SK-N-SH (cell line): ENCODE measurements at regions not wholly inside any gene's neighbourhood (a gene's known extent, or its start where the extent isn't known, plus 50 kb on each side); places are given as distances from the start of the nearest gene placed in this dataset.

Source experiments
- CTCF ChIA-PET: fragments of 300-600, 350-600 bp; formaldehyde crosslinking; extraction: SDS; loops from one replicate; lab custom pipeline; 2021; lab: Yijun Ruan, JAX
- POLR2A ChIA-PET: fragments of 350-600 bp; sonication (Branson Sonifier 250); formaldehyde crosslinking; extraction: SDS; loops from one replicate; lab custom pipeline; 2020; ENCODE audit warnings: antibody characterized with exemption, inconsistent platforms; lab: Yijun Ruan, JAX
- DNase-seq: peaks from one replicate; pipeline ENCODE4 v3.0.0; 2012
- H2AFZ ChIP-seq: fragments of 200-600 bp; sonication (generic); 2 replicates; pipeline ENCODE4 v1.8.1; 2016; ENCODE audit warnings: antibody characterized with exemption, mild to moderate bottlenecking, low read depth
- H3F3A ChIP-seq: fragments of 200-600 bp; sonication (generic); replicated peaks from 2 replicates; pipeline ENCODE3; 2016; ENCODE audit warnings: antibody characterized with exemption, mild to moderate bottlenecking; ENCODE audit not compliant: insufficient read depth
- H3K27ac ChIP-seq, 2 experiments: fragments of 200-500 bp in 1 of 2; fragments of 200-600 bp in 1 of 2; sonication (Bioruptor generic) in 1 of 2; sonication (generic), shearing (Covaris generic) in 1 of 2; 2 replicates each; pipeline versions ENCODE4 v1.5.1 to v1.6.1; 2014 to 2016; ENCODE audit warnings: low read depth in 2 of 2, inconsistent platforms in 1 of 2, low read length in 1 of 2, mild to moderate bottlenecking in 1 of 2, mixed read lengths in 1 of 2
- H3K27me3 ChIP-seq: fragments of 200-600 bp; sonication (generic), shearing (Covaris generic); 2 replicates; pipeline ENCODE4 v1.6.1; 2016; ENCODE audit warnings: mixed run types; ENCODE audit not compliant: insufficient read depth
- H3K36me3 ChIP-seq, 2 experiments: fragments of 200-500 bp in 1 of 2; fragments of 200-600 bp in 1 of 2; sonication (Bioruptor generic) in 1 of 2; sonication (generic) in 1 of 2; replicated peaks in 1 of 2; 2 replicates each; pipeline versions ENCODE3 to v1.5.1; 2014 to 2016; ENCODE audit warnings: low read length in 1 of 2, mild to moderate bottlenecking in 1 of 2; ENCODE audit not compliant: insufficient read depth in 2 of 2, control insufficient read depth in 1 of 2
- H3K4me1 ChIP-seq, 2 experiments: fragments of 200-500 bp in 1 of 2; fragments of 200-600 bp in 1 of 2; sonication (Bioruptor generic) in 1 of 2; sonication (generic), shearing (Covaris generic) in 1 of 2; 2 replicates each; pipeline versions ENCODE4 v1.5.1 to v1.6.1; 2014 to 2016; ENCODE audit warnings: low read depth in 1 of 2, low read length in 1 of 2, mixed run types in 1 of 2; ENCODE audit not compliant: insufficient read depth in 2 of 2, control insufficient read depth in 1 of 2
- H3K4me2 ChIP-seq: fragments of 200-600 bp; sonication (generic), shearing (Covaris generic); 2 replicates; pipeline ENCODE4 v1.6.1; 2017; ENCODE audit warnings: mixed run types
- H3K4me3 ChIP-seq, 2 experiments: fragments of 200-500 bp in 1 of 2; fragments of 200-600 bp in 1 of 2; sonication (Bioruptor generic) in 1 of 2; sonication (generic), shearing (Covaris generic) in 1 of 2; 2 replicates each; pipeline versions ENCODE4 v1.5.1 to v1.8.1; 2014 to 2016; ENCODE audit warnings: low read depth in 2 of 2, inconsistent platforms in 1 of 2, low read length in 1 of 2, mild to moderate bottlenecking in 1 of 2, mixed read lengths in 1 of 2, moderate library complexity in 1 of 2
- H3K79me2 ChIP-seq: fragments of 200-600 bp; sonication (generic); 2 replicates; pipeline ENCODE4 v1.8.1; 2017; ENCODE audit warnings: mild to moderate bottlenecking; ENCODE audit not compliant: insufficient read depth
- H3K9ac ChIP-seq: fragments of 200-600 bp; sonication (generic); 2 replicates; pipeline ENCODE4 v1.6.1; 2017; ENCODE audit warnings: mixed run types
- H3K9me2 ChIP-seq: fragments of 200-600 bp; sonication (generic); 2 replicates; pipeline ENCODE4 v1.6.1; 2017; ENCODE audit warnings: mixed run types
- H3K9me3 ChIP-seq: fragments of 200-600 bp; sonication (generic); 2 replicates; pipeline ENCODE4 v1.6.1; 2017; ENCODE audit warnings: mixed run types, mild to moderate bottlenecking, moderate library complexity
- H4K20me1 ChIP-seq: fragments of 200-600 bp; sonication (generic); 2 replicates; pipeline ENCODE4 v1.6.1; 2017; ENCODE audit warnings: mild to moderate bottlenecking, mixed run types; ENCODE audit not compliant: insufficient read depth
- CHD2 ChIP-seq: fragments of 150-350 bp; IDR thresholded peaks from 2 replicates; pipeline ENCODE4 v1.6.1; 2018; ENCODE audit warnings: low read length; ENCODE audit not compliant: partially characterized antibody
- IRF3 ChIP-seq: fragments of 150-350 bp; IDR thresholded peaks from 2 replicates; pipeline ENCODE4 v1.6.1; 2016; ENCODE audit warnings: mild to moderate bottlenecking, low read depth, low read length
- JUND ChIP-seq: IDR thresholded peaks from 2 replicates; pipeline ENCODE4 v1.4.0; 2012
- MXI1 ChIP-seq: IDR thresholded peaks from 2 replicates; pipeline ENCODE4 v1.6.1; 2012; ENCODE audit warnings: mild to moderate bottlenecking, low read depth, low read length, improper control_type of control experiment
- RFX5 ChIP-seq: IDR thresholded peaks from 2 replicates; pipeline ENCODE4 v1.6.1; 2012; ENCODE audit warnings: mild to moderate bottlenecking, improper control_type of control experiment, low read length
- SMC3 ChIP-seq: IDR thresholded peaks from 2 replicates; pipeline ENCODE4 v1.6.1; 2012; ENCODE audit warnings: low read depth, low read length, improper control_type of control experiment
- WGBS: methylation state at CpG from one replicate; pipeline ENCODE4 v1.1.6; 2017; ENCODE audit warnings: low lambda C conversion rate; 5-methylcytosine and 5-hydroxymethylcytosine counted together

GRCh38 chr2:82694431-82694830, 1764.6 kb downstream of the SUCLG1 start:
- TF ChIP-seq RFX5 (no peak), MXI1 (no peak), JUND (no peak), IRF3 (no peak), SMC3 (no peak)
- H3K4me2 ChIP-seq, result no peak overlapping the region
- H3K36me3 ChIP-seq, result no peaks in the 10 kb centered on the region
- 42% methylated on average over 2 of the region's 2 CpGs for WGBS
- H3K27ac ChIP-seq, result no peak overlapping the region
- H3K9me2 ChIP-seq, result no peaks in the 10 kb centered on the region; the same call in 1 of the 2 replicates
- ChIA-PET POLR2A (no interaction called here), CTCF (no interaction called here)
- no peaks in the 10 kb centered on the region for H4K20me1 ChIP-seq
- no peaks in the 10 kb centered on the region for H3K4me1 ChIP-seq
- H2AFZ ChIP-seq, result no peak overlapping the region
- H3K9me3 ChIP-seq, result no peaks in the 10 kb centered on the region
- no peaks in the 10 kb centered on the region for H3K27me3 ChIP-seq
- DNase-seq, result no peak
- no peaks in the 10 kb centered on the region for H3F3A ChIP-seq
- no peak overlapping the region for H3K4me3 ChIP-seq
- no peaks in the 10 kb centered on the region for H3K79me2 ChIP-seq
- H3K9ac ChIP-seq, result no peak overlapping the region

- H3K36me3 ChIP-seq, result no peaks in the 10 kb centered on the region
- no peaks in the 10 kb centered on the region for H4K20me1 ChIP-seq
- 29% methylated on average over 2 of the region's 2 CpGs for WGBS
- POLR2A ChIA-PET, result no interaction called here
- no peaks in the 10 kb centered on the region for H3F3A ChIP-seq
- no peak for DNase-seq
- H3K27me3 ChIP-seq, result no peaks in the 10 kb centered on the region
- no peak overlapping the region for H3K4me3 ChIP-seq
- no peaks in the 10 kb centered on the region for H3K79me2 ChIP-seq
- H3K4me2 ChIP-seq, result no peak overlapping the region
- CTCF ChIA-PET, result no interaction called here
- H3K9ac ChIP-seq, result no peak overlapping the region
- no peak overlapping the region for H3K27ac ChIP-seq
- H2AFZ ChIP-seq, result no peak overlapping the region
- no peaks in the 10 kb centered on the region; the same call in 1 of the 2 replicates for H3K9me3 ChIP-seq
- H3K4me1 ChIP-seq, result no peaks in the 10 kb centered on the region
- no peak for TF ChIP-seq RFX5
- TF ChIP-seq, all 33 proteins: peak for 0
- no peaks in the 10 kb centered on the region; the same call in 1 of the 2 replicates for H3K9me2 ChIP-seq
Observed at GRCh38 chr2:82690757-82691411, 1768.2 kb downstream of the SUCLG1 start.

- DNase-seq, result no peak
- CTCF ChIA-PET, result no interaction called here
- Histone ChIP-seq H3K9ac (no peak overlapping the region), H3K9me2 (no peaks in the 10 kb centered on the region), H3F3A (no peaks in the 10 kb centered on the region), H3K9me3 (no peaks in the 10 kb centered on the region; the same call in 1 of the 2 replicates), H4K20me1 (no peaks in the 10 kb centered on the region), H3K27me3 (no peaks in the 10 kb centered on the region), H3K4me3 (no peak overlapping the region), H3K79me2 (no peaks in the 10 kb centered on the region; the same call in 1 of the 2 replicates), H3K4me1 (no peaks in the 10 kb centered on the region), H3K4me2 (no peak overlapping the region), H2AFZ (no peak overlapping the region), H3K27ac (no peak overlapping the region), H3K36me3 (no peaks in the 10 kb centered on the region)
- 20% methylated on average over 2 of the region's 2 CpGs for WGBS
- no peak for TF ChIP-seq SMC3
- no peak for TF ChIP-seq CHD2
- POLR2A ChIA-PET, result no interaction called here
Observed at GRCh38 chr2:82675186-82675585, 1783.9 kb downstream of the SUCLG1 start.
